PC-9 (cell line): ENCODE measurements at regions not wholly inside any gene's neighbourhood (a gene's known extent, or its start where the extent isn't known, plus 50 kb on each side); places are given as distances from the start of the nearest gene placed in this dataset.

ENCODE experiments used
- BruUV-seq: library from RNA; stranded (reverse); fragments of 400-500 nt; replicated peaks from 2 replicates; lab custom pipeline; 2021; lab: Mats Ljungman, UMichigan
- CTCF ChIA-PET: fragments of 300-600 bp; sonication (Branson Sonifier 250); formaldehyde crosslinking; loops from one replicate; lab custom pipeline; 2022; ENCODE audit warnings: antibody characterized with exemption; lab: Charles Lee
- POLR2A ChIA-PET: fragments of 300-600 bp; sonication (Branson Sonifier 250); formaldehyde crosslinking; loops from one replicate; lab custom pipeline; 2022; ENCODE audit warnings: antibody characterized with exemption; ENCODE audit not compliant: unreplicated experiment; lab: Charles Lee
- DNase-seq, 2 experiments: peaks; one replicate each; pipeline versions ENCODE4 v3.0.0 to v3.0.0-alpha.2; 2015 to 2022; ENCODE audit warnings: mixed read lengths in 1 of 2
- H2AFZ ChIP-seq: fragments of 200-600 bp; sonication (generic); 2 replicates; pipeline ENCODE4 v1.8.1; 2017; ENCODE audit warnings: antibody characterized with exemption
- H3F3A ChIP-seq: fragments of 200-600 bp; sonication (generic); 2 replicates; pipeline ENCODE4 v1.8.1; 2017; ENCODE audit warnings: antibody characterized with exemption, mild to moderate bottlenecking, low read depth; ENCODE audit not compliant: insufficient read depth
- H3K27ac ChIP-seq: fragments of 200-600 bp; sonication (generic); 2 replicates; pipeline ENCODE4 v1.6.1; 2016; ENCODE audit warnings: mixed run types
- H3K27me3 ChIP-seq: fragments of 200-600 bp; sonication (generic); 2 replicates; pipeline ENCODE4 v1.6.1; 2016; ENCODE audit warnings: low read depth, mixed run types; ENCODE audit not compliant: insufficient read depth
- H3K36me3 ChIP-seq: fragments of 200-600 bp; sonication (generic); 2 replicates; pipeline ENCODE4 v1.6.1; 2016; ENCODE audit warnings: low read depth, mixed run types
- H3K4me1 ChIP-seq: fragments of 200-600 bp; sonication (generic); replicated peaks from 2 replicates; pipeline ENCODE4 v1.6.1; 2016; ENCODE audit warnings: mixed run types; ENCODE audit not compliant: insufficient read depth
- H3K4me2 ChIP-seq: fragments of 200-600 bp; sonication (generic); 2 replicates; pipeline ENCODE4 v1.6.1; 2017; ENCODE audit warnings: mixed run types
- H3K4me3 ChIP-seq: fragments of 200-600 bp; sonication (generic); 2 replicates; pipeline ENCODE4 v1.6.1; 2016; ENCODE audit warnings: mixed run types
- H3K79me2 ChIP-seq: fragments of 200-600 bp; sonication (generic); 2 replicates; pipeline ENCODE4 v1.6.1; 2017; ENCODE audit warnings: low read depth, mixed run types
- H3K9me2 ChIP-seq: fragments of 200-600 bp; sonication (generic); 2 replicates; pipeline ENCODE4 v1.8.1; 2017; ENCODE audit warnings: mild to moderate bottlenecking; ENCODE audit not compliant: insufficient read depth
- H3K9me3 ChIP-seq: fragments of 200-600 bp; sonication (generic); 2 replicates; pipeline ENCODE4 v1.8.1; 2016; ENCODE audit warnings: low read depth; ENCODE audit not compliant: insufficient read depth
- H4K20me1 ChIP-seq: fragments of 200-600 bp; sonication (generic); 2 replicates; pipeline ENCODE4 v1.8.1; 2017; ENCODE audit not compliant: insufficient read depth
- CTCF ChIP-seq: fragments of 200-600 bp; sonication (generic); conservative IDR thresholded peaks from 2 replicates; pipeline ENCODE4 v1.6.1; 2017; ENCODE audit warnings: mixed run types, antibody characterized with exemption, mild to moderate bottlenecking, moderate library complexity
- EZH2 ChIP-seq: fragments of 200-600 bp; sonication (generic); IDR thresholded peaks from 2 replicates; pipeline ENCODE4 v1.8.0; 2017; ENCODE audit warnings: antibody characterized with exemption, low read depth
- intact Hi-C: fragments of 100-400 bp; cut with micrococcal nuclease; formaldehyde crosslinking; loops from one replicate; pipeline ENCODE4 v1.10.0; 2022; ENCODE audit not compliant: unreplicated experiment

- ChIA-PET POLR2A (no interaction called here), CTCF (no interaction called here)
- Histone ChIP-seq H3K9me2 (0 out of 2 replicates have a peak, but pooled peaks cover 7% of the 10 kb centered on the region), H2AFZ (no peak overlapping the region), H3K4me3 (no peak overlapping the region), H3K27ac (no peak overlapping the region), H3K79me2 (no peaks in the 10 kb centered on the region), H3F3A (no peaks in the 10 kb centered on the region), H3K4me1 (no peaks in the 10 kb centered on the region), H3K9me3 (no peaks in the 10 kb centered on the region), H3K36me3 (no peaks in the 10 kb centered on the region), H3K27me3 (peaks cover 13% of the 10 kb centered on the region; the same call in 1 of the 2 replicates), H4K20me1 (no peaks in the 10 kb centered on the region), H3K4me2 (no peak overlapping the region)
- BruUV-seq = no TSS peak
- DNase-seq = no peak
- intact Hi-C loops = no loop called here
- TF ChIP-seq EZH2 = no peak
- no peak for TF ChIP-seq CTCF
Observed at GRCh38 chr5:15159606-15160005, 288.0 kb upstream of the ANKH start.

- no TSS peak for BruUV-seq
- Histone ChIP-seq H2AFZ (no peak overlapping the region), H3K9me2 (no peaks in the 10 kb centered on the region), H3K27ac (no peak overlapping the region), H3K9me3 (no peaks in the 10 kb centered on the region), H3K79me2 (no peaks in the 10 kb centered on the region), H3K36me3 (no peaks in the 10 kb centered on the region), H3K4me2 (no peak overlapping the region), H3F3A (no peaks in the 10 kb centered on the region), H3K27me3 (no peaks in the 10 kb centered on the region), H3K4me1 (no peaks in the 10 kb centered on the region), H4K20me1 (no peaks in the 10 kb centered on the region), H3K4me3 (no peak overlapping the region)
- ChIA-PET CTCF (no interaction called here), POLR2A (no interaction called here)
- no peak for DNase-seq
- no peak for TF ChIP-seq CTCF
- TF ChIP-seq EZH2 = no peak
- intact Hi-C loops = no loop called here
Observed at GRCh38 chr5:15142458-15142857, 270.9 kb upstream of the ANKH start.

GRCh38 chr5:15137414-15137813, 265.8 kb upstream of the ANKH start:
- Histone ChIP-seq H3K9me3 (no peaks in the 10 kb centered on the region), H3K4me1 (no peaks in the 10 kb centered on the region), H2AFZ (no peak overlapping the region), H3K9me2 (no peaks in the 10 kb centered on the region), H3K4me2 (no peak overlapping the region), H3K79me2 (no peaks in the 10 kb centered on the region), H4K20me1 (no peaks in the 10 kb centered on the region), H3K4me3 (no peak overlapping the region), H3K36me3 (no peaks in the 10 kb centered on the region), H3K27me3 (no peaks in the 10 kb centered on the region), H3K27ac (no peak overlapping the region), H3F3A (no peaks in the 10 kb centered on the region)
- ChIA-PET CTCF (no interaction called here), POLR2A (no interaction called here)
- no TSS peak for BruUV-seq
- TF ChIP-seq EZH2 (no peak), CTCF (no peak)
- intact Hi-C loops = no loop called here
- no peak for DNase-seq
